D341Med (cell line): ENCODE measurements at regions not wholly inside any gene's neighbourhood (a gene's known extent, or its start where the extent isn't known, plus 50 kb on each side); places are given as distances from the start of the nearest gene placed in this dataset.
A peak's percentile ranks its signal among the peaks of the same experiment; 100 is the strongest.

Source experiments
- DNase-seq: peaks from one replicate; pipeline ENCODE4 v3.0.0; 2012; ENCODE audit warnings: low spot score

DNA sequence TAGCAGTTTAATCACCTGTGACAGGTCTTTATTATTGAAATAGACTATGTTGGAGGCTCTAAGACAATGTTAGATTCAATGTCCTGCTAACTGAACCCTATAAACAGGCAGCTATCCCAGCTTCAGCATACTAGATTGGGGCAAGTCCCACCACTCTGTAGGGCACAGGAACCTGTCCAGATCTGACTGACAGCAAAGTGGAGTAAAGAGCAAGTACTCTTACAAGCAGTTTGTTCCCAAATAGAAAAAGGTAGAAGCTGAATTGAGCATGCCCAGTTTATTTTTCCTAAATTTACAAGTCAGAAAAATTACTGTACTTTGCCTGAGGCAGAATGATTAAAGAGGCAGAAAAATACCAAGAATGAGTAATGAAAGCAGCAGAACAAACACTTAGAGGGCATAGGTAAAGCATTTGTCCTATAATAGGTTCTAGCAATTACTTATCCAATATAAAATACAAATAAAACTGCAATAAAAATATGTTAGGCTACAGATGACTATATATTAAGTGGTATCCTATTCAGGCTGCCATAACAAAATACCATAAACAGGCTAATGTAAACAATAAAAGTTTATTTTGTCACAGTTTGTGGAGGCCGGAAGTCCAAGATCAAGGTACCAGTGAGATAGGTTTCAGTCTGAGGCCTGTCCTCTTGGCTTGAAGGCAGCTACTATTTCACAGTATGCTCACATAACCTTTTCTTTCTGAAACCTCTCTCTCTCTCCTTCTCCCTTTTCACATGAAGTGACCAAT, 868.2 kb downstream of the C12orf50 start:
- no peak for DNase-seq

DNA sequence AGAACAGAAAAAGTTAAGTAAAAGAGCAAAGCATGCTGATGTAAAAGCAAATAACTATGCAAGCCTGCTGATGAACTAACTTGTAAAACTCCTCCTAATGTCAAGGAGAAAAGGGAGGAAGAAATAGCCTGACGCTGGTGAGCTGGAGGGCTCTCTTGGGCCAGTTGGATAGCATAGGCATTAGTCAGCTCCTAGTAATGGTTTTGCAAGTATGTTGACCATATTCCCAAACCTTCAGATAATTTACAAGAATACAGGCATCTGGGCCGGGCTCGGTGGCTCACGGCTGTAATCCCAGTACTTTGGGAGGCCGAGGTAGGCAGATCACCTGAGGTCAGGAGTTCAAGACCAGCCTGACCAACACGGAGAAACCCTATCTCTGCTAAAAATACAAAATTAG, 871.4 kb downstream of the C12orf50 start:
- DNase-seq = no peak

DNA sequence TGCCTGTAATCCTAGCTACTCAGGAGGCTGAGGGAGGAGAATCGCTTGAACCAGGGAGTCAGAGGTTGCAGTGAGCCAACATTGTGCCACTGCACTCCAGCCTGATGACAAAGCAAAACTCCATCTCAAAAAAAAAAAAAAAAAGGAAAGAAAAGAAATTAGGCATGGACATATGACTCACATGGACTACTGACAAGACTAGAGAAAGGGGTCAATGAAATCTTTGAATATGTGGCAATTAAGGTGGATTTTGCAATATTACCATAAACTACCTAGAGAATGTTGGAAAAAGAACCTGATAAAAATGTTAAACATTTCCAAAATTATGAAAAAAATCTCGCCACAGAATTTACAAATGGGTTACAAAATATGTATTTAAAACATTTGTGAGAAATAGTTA, 873.6 kb downstream of the C12orf50 start:
- no peak for DNase-seq

DNA sequence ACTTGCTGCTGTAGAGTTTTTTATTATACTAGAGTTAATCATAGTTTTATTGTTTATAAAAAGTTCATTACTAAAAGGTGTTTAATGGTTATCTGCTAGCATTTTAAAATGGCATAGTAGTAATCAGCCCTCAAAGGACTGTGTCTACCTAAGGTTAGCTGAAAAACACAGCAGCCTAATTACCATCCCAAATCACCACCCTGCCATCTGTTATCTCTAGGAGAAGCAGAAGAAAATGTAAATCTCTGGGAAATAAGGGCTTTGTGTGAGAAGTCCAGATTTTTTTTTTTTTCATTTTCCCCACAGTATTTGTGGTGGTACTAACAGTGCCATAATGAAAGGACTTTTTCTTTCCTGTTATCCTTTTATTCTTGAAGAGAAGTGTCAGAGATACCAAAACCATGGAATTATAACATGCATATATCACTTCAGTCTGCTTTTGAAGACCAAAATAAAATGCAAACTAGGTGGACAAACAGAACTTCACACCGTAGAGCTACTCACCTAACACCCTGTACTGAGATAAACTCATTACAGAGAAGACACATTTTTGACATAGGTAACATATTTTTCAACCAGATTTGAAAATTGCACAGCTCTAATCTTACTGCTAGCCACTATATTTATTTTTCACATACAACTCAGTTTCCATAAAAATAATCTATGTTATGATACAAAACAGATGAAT, 876.2 kb downstream of the C12orf50 start:
- DNase-seq = peak; percentile 23

DNA sequence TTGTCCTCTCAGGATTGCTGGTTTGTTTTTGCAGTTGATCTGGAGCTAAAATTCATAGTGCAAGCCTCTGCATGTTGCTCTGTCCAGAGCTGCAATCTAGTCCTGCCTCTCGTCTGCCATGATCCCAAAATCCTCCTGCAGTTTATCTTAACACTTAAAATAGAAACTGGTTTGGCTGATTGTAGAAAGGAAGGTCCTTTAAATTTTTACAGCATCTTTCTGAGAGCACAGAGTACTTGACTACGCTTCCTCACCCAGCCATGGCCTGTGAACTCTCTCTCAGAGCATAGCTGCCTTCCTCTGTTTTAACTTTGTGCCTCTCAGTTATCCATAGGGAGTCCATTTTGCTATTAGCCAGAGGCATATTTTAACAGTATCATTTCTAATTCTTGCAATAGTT, 877.1 kb downstream of the C12orf50 start:
- no peak for DNase-seq

DNA sequence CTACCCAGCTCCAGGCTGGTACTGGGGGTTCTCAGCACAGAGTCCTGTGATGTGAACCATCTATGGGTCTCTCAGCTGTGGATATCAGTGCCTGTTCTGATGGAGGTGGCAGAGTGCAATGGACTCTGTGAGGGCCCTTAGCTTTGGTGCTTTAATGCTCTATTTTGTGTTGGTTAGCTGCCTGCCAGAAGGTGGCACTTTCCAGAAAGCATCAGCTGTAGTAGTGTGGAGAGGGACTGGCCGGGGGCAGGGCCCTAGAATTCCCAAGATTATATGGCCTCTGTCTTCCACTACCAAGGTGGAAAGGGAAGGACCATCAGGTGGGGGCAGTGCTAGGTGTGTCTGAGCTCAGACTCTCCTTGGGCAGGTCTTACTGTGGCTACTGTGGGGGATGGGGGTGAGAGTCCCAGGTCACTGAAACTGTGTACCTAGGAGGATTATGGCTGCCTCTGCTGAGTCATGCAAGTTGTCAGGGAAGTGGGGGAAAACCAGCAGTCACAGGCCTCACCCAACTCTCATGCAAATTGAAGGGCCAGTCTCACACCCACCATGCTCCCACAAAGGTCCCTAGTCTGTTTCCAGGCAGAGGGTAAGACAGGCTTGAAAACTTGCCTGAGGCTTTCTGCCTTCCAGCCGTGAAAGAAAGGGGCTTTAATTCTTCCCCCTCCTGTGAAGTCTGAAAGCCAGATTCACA, 878.1 kb downstream of the C12orf50 start:
- no peak for DNase-seq

DNA sequence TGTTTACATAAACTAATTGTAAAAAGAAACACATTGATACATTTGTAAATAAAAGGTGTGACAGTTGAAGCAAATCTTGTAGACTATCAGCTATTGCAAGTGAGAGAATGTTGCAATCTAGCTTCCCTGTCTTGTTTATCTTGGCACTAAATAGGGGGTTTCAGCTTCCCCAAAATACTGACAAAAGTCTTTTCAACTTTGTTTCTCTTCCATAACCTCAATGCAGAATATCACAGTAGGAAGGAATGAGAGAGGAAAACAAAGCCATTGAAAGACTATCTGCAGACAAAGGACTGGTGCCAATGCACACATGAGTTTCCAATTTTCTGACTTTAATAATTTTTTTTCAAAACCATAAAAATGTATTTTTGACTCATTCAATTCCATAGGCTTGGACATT, 886.2 kb upstream of the MGAT4C start:
- no peak for DNase-seq

DNA sequence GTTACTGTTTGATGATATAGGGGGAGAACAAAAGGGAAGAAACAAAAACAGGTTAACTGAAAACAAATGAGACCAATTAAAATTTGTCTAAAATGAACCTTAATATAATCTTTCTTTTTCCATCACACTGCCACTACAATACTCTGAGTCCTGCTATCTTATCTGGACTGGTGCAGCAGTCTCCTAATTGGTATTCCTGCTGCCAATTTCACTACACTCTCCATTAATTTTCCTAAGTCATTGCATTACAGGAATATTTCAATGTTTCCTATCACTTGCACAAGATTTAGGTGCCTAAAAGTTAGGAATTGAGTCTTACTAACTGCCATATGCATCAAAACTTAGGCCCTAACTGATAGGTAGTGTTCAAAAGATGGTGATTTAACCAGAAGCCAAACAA, 884.9 kb upstream of the MGAT4C start:
- no peak for DNase-seq

DNA sequence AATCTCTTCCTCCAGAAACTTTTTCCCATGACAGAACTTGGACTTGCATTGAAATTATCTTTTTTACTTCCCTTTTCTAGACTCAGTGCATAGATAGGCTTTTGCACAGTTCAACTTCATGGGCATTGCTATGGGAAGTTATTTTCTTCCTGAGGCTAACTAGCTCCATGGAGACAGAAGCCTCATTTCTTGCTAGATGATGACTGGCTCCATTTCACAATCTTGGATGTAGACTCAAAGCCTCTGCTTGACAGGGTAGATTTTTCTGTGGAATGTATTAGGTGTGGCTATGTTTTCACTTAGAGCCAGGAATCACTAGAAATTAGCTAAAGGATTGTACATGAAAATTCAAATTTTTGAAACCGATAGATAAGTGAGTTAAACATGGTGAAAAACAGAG, 884.1 kb upstream of the MGAT4C start:
- DNase-seq = no peak

DNA sequence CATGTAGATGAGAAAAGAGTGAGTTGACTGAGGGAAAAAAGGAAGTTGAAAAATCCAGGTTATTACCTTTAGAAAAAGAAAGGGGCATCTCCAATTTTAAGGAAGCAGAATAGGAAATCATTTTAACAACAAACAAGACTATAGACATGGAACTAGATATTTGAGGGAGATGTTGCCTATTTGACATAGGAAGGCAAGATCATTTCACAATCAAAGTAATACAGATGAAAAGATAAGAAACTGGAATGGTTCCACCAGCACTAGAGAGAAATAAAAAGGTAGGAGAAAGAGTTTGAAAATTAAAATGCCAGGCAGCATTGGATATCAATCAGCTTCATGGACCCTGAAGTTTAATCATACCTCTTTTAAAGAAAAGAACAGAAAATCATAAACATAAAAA, 881.0 kb upstream of the MGAT4C start:
- DNase-seq = no peak

DNA sequence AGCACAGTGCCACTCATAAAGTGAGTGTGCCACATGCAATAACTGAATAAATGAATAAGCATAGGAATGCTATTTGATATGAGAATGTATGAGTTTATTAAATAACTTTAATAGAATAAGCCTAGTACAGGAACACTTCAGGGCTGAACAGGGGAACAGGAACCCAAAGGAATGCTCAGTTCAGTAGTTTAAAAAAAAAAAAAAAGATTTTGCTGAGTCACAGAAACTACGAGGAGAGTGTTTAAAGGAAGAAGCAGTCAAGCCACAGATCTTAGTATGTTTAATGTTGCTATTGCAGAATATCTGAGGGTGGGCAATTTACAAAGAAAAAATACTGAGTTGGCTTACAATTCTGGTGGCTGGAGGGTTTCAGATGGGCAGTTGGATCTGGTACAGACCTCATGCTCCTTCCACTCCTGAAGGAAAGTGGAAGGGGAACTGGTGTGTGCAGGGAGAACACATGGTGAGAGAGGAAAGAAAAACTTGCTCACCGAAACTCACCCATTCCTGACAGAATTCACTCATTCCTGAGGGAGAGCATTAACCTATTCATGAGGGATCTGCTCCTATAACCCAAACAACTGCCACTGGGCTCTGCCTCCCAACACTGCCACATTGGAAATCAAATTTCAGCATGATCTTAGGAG, 880.3 kb upstream of the MGAT4C start:
- DNase-seq = no peak

DNA sequence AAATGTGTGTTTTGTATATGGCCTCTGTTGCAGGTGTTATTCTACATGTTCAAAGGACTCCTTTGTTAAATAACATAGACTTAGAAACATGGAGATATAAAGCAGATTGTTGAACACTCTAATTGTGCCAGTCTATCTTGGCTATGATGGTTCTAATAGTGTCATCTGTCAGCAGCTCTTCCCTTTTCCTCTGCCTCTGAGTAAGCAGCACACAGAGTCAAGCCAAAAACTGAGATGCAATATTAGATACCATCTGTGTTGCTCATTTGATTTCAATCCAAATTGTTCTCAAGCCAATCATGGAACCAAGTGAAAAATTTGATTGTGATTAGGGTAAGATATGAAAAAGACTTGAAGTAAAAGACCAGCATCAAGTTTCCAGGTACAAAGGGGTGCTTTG, 871.1 kb upstream of the MGAT4C start:
- DNase-seq = no peak

DNA sequence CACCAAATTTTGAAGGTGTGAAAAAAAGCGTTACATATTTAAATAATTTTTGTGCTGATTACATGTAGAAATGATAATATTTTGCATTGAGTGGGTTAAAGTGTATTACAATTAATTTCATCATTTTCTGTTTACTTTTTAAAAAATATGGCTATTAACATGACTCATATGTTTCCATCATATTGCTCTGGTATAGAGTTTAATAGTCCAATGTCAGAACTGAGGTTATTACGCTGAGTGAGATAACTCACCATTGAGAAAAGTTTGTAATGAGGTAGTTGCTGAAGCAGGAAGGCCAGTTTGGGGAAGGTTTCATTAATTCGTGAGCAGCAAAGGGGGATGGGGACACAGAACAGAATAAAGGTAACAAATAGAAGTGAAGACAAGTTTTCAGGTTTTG, 865.7 kb upstream of the MGAT4C start:
- no peak for DNase-seq

DNA sequence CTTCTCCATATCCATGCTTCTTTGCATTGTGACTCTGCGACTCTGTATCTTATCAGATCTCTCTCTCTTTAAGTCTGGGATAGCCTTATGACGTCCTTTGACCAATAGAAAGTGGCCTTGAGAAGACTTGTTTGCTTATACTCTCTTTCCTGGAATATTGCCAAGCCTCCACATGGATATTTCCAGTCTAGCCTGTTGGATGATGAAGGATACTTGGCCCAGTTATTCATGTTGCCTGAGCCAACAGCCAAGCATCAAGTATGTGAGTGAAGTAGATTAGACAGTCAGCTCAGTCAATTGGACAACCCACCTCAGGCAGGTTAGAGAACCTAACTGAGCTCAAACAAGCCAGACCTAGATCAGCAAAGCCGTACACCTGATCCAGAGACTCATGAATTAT, 864.2 kb upstream of the MGAT4C start:
- DNase-seq = no peak

DNA sequence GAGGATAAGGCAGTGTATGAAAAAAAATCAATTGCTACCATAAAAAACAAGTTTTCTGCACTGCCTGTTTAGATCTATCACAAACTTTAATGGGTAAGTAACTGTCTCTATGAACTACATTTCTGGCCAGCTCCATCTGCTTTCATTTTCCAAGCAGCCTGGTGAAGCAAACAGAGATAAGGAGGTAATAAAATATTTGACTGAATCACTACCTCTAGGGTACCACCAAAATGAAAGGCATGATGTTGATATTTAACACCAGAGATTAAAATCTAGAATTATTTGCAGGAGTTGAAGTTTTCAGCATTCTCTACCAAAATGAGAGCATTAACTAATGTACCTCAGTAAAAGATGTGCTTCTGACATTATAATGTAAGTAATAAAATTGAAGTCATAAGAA, 863.5 kb upstream of the MGAT4C start:
- DNase-seq = no peak

DNA sequence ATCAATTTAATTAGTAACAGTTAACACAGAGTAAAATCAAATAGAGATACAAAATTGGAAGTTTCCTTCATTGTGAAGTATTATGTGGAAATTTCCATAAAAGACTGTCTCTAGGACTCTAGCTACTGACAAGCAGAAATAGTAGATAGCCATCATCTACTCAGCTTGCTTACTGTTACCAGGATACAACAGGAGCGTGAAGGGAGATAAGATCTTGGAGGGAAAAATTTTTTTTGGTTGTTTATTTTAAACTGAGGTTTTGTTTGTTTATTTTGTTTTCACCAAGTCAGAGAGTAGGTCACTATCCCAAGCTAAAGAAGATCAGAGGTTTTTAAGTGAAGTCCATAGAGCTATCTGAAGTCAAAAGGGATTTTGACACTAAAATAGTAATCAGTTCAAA, 861.3 kb upstream of the MGAT4C start:
- no peak for DNase-seq

DNA sequence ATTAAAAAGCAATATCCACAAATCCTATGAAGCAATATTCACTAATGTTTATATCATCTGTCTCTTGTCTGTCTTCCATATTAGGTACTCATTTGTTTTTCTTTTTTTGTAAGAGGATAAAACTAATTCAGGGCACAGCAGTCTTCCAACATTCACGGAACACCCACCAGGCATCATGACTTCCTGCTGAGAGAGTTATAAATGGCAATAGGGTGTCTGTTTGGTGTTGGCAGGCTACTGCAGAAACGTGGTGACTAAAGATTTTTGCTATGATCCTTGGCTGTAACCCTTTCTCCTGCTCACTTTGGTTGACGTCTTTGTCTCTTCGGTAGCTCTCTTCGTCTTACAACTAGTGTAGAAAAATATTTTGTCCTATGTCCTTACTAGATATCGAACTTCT, 860.6 kb upstream of the MGAT4C start:
- DNase-seq = no peak

DNA sequence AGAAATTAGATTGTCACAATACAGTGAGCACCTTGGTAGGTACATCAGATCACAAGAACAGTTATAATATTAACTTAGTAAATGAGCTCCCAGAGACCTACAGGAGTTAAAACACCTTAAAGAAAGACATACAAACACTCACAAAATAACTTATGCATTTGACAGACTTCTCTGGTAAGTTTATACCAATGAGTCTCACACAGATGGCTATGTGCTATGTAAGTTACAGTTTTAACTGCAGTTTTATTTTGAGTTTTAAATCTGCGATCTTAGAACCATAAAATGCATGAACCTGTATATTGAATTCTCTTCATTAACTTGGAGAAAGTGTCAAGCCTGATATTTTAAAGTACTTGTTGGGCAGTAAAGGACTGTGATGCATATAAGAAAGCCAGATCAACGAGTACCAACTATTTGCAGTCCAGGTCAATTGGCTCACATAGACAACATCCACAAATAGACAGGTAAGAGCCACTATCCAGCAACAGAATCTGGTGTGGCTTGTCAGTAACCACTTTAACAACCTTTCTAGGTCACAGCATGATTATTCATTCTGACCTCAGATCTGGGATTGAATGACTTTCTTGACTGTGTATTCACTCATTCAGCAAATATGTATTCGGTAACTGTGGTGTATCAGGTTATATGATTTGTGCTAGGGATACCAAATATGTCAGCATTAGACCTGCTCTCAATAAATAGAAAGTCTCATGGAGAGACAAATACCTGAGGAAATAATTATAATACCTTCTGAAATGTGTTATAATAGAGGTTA, 856.6 kb upstream of the MGAT4C start:
- no peak for DNase-seq

DNA sequence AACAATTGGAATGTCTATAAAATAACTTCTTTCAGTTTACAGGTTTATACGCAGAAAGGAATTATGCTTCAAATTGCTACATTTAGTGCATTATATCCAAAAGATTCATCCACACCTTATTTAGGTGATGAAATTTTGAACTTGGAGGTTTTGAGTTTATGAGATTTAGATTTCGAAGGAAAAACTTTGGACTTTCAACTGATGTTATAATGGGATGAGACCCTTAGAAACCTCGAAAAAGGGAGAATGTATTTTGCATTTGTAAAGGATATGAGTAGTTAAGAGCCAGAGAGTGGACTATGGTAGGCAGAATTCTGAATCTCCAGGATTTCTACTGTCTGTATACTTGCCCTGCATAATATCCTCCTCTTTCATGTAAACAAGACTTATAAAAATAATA, 851.6 kb upstream of the MGAT4C start:
- DNase-seq = no peak

DNA sequence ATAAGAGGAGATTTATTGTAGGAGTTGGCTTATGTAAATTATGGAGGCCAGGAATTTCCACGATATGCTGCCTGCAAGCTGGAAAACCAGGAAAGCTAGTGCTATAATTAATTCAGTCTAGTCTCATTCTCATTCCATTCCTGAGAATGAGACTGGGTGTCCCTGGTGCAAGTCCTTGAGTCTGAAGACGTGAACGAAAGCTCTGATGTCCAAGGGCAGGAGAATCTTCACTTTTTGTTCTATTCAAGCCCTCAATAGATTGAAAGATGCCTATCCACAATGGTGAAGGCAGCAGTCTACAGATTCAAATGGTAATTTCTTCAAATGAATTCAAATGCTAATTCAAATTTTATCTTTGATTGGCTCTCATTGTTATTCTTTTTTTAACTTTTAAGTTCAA, 851.1 kb upstream of the MGAT4C start:
- DNase-seq = no peak

DNA sequence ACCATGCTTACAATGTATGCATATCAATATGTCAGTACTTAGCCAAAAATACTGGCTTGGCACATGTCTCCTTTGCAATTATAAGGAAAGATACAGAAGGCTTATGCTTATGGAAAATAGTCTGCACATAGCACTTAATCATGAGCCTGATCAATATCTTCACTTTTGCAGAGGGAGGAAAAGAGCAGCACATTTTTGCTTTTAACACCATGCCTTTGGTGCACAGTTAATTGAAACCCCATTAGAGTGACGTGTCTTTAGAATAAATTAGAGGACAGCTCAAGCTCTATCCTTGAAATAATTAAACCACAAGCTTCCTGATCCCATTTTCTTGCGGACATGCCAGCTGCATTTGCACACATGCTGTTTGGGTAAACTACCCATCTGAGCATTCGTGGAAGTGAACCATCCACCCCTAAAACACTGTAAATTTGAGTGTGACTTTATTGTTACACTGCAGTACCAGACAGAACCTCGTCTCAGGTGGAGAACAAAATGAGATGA, 839.9 kb upstream of the MGAT4C start:
- DNase-seq = peak; percentile 24

DNA sequence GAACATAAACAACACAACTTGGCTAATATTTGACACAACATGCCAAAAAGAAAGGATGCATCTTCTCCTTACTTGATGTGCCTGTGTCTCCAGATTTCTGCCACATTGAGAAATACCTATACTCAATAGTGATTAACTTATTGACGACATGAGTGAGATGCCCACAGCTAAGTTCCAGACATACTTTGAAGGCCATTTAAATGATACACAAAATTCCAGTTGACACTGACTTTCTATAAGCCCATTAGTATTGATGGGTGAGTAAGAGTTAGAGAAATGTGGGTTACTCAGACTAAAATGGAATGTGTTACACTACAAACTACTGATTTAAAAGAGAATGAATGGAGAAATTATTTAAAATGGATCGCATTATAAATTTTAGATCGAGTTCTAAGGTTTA, 838.2 kb upstream of the MGAT4C start:
- DNase-seq = no peak
